ENCODE measurements at regions not wholly inside any gene's neighbourhood (a gene's known extent, or its start where the extent isn't known, plus 50 kb on each side); places are given as distances from the start of the nearest gene placed in this dataset.

- Histone ChIP-seq H3K4me1 (ENCODE audit: insufficient read depth, low read length, severe bottlenecking) (no peaks in the 10 kb centered on the region), H3K4me3 (ENCODE audit: low read depth, low read length, poor library complexity, severe bottlenecking) (no peak overlapping the region), H2AFZ (ENCODE audit: low read length) (no peak overlapping the region), H3K27me3 (ENCODE audit: insufficient read depth, low read length) (no peaks in the 10 kb centered on the region), H3K36me3 (ENCODE audit: insufficient read depth, low read length) (no peaks in the 10 kb centered on the region), H3F3A (ENCODE audit: insufficient read depth, low read length) (no peaks in the 10 kb centered on the region), H3K9ac (ENCODE audit: low read length) (no peak overlapping the region), H4K20me1 (ENCODE audit: insufficient read depth, low read length) (no peaks in the 10 kb centered on the region), H3K9me2 (ENCODE audit: low read depth, low read length) (no peaks in the 10 kb centered on the region), H3K79me2 (ENCODE audit: insufficient read depth, low read length) (no peaks in the 10 kb centered on the region), H3K4me2 (ENCODE audit: low read length) (no peak overlapping the region), H3K9me3 (ENCODE audit: low read length) (no peaks in the 10 kb centered on the region), H3K27ac (ENCODE audit: low read depth, low read length, poor library complexity, severe bottlenecking) (no peak overlapping the region)
- TF ChIP-seq EZH2 (IDR thresholded peaks at IDR 0.05; ENCODE audit: borderline replicate concordance, low read length) (no peak), CTCF (IDR thresholded peaks at IDR 0.05; ENCODE audit: low read length) (no peak)
Measured at GRCh38 chr10:109070492-109070891, 852.8 kb downstream of the XPNPEP1 start.

GRCh38 chr10:109067031-109067430, 856.3 kb downstream of the XPNPEP1 start:
- H3K9ac ChIP-seq (ENCODE audit: low read length): no peak overlapping the region
- no peak overlapping the region for H3K4me2 ChIP-seq (ENCODE audit: low read length)
- no peak overlapping the region for H3K4me3 ChIP-seq (ENCODE audit: low read depth, low read length, poor library complexity, severe bottlenecking)
- no peaks in the 10 kb centered on the region for H3K9me3 ChIP-seq (ENCODE audit: low read length)
- no peak overlapping the region for H2AFZ ChIP-seq (ENCODE audit: low read length)
- H4K20me1 ChIP-seq (ENCODE audit: insufficient read depth, low read length): no peaks in the 10 kb centered on the region
- H3K27ac ChIP-seq (ENCODE audit: low read depth, low read length, poor library complexity, severe bottlenecking): no peak overlapping the region
- H3K4me1 ChIP-seq (ENCODE audit: insufficient read depth, low read length, severe bottlenecking): no peaks in the 10 kb centered on the region
- no peaks in the 10 kb centered on the region for H3K9me2 ChIP-seq (ENCODE audit: low read depth, low read length)
- H3K79me2 ChIP-seq (ENCODE audit: insufficient read depth, low read length): no peaks in the 10 kb centered on the region
- H3F3A ChIP-seq (ENCODE audit: insufficient read depth, low read length): no peaks in the 10 kb centered on the region
- TF ChIP-seq EZH2 (IDR thresholded peaks at IDR 0.05; ENCODE audit: borderline replicate concordance, low read length): no peak
- no peak for TF ChIP-seq CTCF (IDR thresholded peaks at IDR 0.05; ENCODE audit: low read length)
- H3K36me3 ChIP-seq (ENCODE audit: insufficient read depth, low read length): no peaks in the 10 kb centered on the region
- no peaks in the 10 kb centered on the region for H3K27me3 ChIP-seq (ENCODE audit: insufficient read depth, low read length)

GRCh38 chr10:109065821-109066220, 857.5 kb downstream of the XPNPEP1 start:
- H2AFZ ChIP-seq (ENCODE audit: low read length): no peak overlapping the region
- no peaks in the 10 kb centered on the region for H3K79me2 ChIP-seq (ENCODE audit: insufficient read depth, low read length)
- TF ChIP-seq EZH2 (IDR thresholded peaks at IDR 0.05; ENCODE audit: borderline replicate concordance, low read length) (no peak), CTCF (IDR thresholded peaks at IDR 0.05; ENCODE audit: low read length) (no peak)
- H3K4me1 ChIP-seq (ENCODE audit: insufficient read depth, low read length, severe bottlenecking): no peaks in the 10 kb centered on the region
- no peak overlapping the region for H3K4me2 ChIP-seq (ENCODE audit: low read length)
- no peaks in the 10 kb centered on the region for H4K20me1 ChIP-seq (ENCODE audit: insufficient read depth, low read length)
- H3K36me3 ChIP-seq (ENCODE audit: insufficient read depth, low read length): no peaks in the 10 kb centered on the region
- no peak overlapping the region for H3K4me3 ChIP-seq (ENCODE audit: low read depth, low read length, poor library complexity, severe bottlenecking)
- no peak overlapping the region for H3K9ac ChIP-seq (ENCODE audit: low read length)
- no peak overlapping the region for H3K27ac ChIP-seq (ENCODE audit: low read depth, low read length, poor library complexity, severe bottlenecking)
- no peaks in the 10 kb centered on the region for H3F3A ChIP-seq (ENCODE audit: insufficient read depth, low read length)
- no peaks in the 10 kb centered on the region for H3K27me3 ChIP-seq (ENCODE audit: insufficient read depth, low read length)
- H3K9me2 ChIP-seq (ENCODE audit: low read depth, low read length): no peaks in the 10 kb centered on the region
- H3K9me3 ChIP-seq (ENCODE audit: low read length): no peaks in the 10 kb centered on the region

Measured in OCI-LY1 (cell line).